ACHN (cell line): ENCODE measurements at regions not wholly inside any gene's neighbourhood (a gene's known extent, or its start where the extent isn't known, plus 50 kb on each side); places are given as distances from the start of the nearest gene placed in this dataset.
"Not testable (repeated sequence)": the region's sequence is repeated elsewhere in the genome, so short reads cannot be mapped to it uniquely, and the experiment has no call there.

Experiments
- DNase-seq: peaks from one replicate; pipeline ENCODE4 v3.0.0-alpha.2; 2015
- in situ Hi-C: cut with HindIII; loops from 2 replicates; pipeline ENCODE4 v1.10.0; 2017; ENCODE audit warnings: low sequenced_read_pairs, low pct_ligation_motif_present, low pct_unique_long_range_greater_than_20kb

GRCh38 chr15:62503451-62503850 lies 338.4 kb upstream of the C2CD4B start:
- DNase-seq = no peak
- in situ Hi-C loops = no loop called here

DNA sequence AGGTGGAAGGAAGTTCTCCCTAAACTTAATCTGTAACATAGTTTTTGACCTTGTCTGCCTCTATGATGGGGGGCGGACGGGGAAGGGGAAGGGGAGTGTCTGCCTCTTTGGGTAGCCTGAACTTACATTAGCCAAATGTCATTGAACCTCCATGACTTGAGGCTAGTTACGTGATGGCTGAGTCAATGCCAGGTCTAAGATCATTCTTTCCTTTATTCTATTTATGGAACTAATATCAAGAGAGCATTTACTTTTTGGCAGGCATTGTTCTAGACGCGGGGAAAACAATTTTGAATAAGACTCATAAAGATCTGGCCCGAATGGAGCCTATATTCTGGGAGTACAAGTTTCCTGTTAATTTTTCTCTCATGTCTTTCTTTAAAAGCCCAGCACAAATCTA lies 340.7 kb upstream of the C2CD4B start:
- DNase-seq = no peak
- in situ Hi-C loops = no loop called here

- DNase-seq = no peak
- in situ Hi-C loops = no loop called here
Observed at GRCh38 chr15:62506217-62506805, 341.2 kb upstream of the C2CD4B start.

- in situ Hi-C loops = no loop called here
Observed at GRCh38 chr15:62509395-62509958, 344.4 kb upstream of the C2CD4B start.

DNA sequence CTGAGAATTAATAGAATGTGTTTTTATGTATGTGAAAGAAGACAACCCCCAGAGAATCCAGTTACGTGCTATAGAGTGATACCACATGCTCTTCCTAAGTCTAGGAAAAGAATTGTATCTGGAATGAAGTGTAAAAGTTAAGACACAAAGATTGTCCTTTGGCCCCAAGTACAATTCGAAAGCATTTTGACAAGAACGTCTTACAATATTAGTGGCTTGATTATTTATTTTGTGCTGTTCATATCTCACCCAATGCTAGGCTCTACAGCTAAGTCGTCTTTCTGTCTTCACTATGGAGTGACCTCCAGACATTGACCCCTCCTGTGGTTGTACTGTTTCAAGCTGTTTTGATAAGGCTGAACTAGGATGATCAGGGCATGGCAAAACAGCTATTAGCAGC lies 345.7 kb upstream of the C2CD4B start:
- in situ Hi-C loops = no loop called here
- no peak for DNase-seq

More at GRCh38 chr15:62509395-62509958, 344.4 kb upstream of the C2CD4B start:
- DNase-seq = no peak

GRCh38 chr15:62512904-62513303 lies 347.8 kb upstream of the C2CD4B start:
- in situ Hi-C loops = no loop called here
- no peak for DNase-seq

DNA sequence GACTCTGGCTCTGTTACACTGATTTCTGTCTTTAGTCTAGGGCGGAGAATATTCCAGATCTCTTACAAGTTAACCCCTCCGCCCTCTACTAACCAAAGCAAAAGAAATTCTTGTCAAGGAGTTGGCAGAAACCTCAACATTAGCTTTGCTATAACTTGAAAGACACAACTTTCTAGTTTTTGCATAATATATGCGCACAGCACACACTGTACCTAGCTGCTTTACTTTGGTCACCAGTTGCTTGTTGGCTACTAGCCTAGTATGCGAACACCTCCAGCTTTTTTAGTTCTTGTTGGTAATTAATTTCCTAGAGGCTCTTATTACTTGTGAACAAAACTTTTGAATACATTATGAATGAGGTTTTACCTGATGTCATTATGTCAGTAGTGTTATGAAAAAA lies 348.8 kb upstream of the C2CD4B start:
- DNase-seq = no peak
- in situ Hi-C loops = no loop called here

GRCh38 chr15:62515696-62516395 lies 350.8 kb upstream of the C2CD4B start:
- no peak for DNase-seq
- in situ Hi-C loops = no loop called here

- in situ Hi-C loops = no loop called here
Observed at GRCh38 chr15:62517541-62517940, 352.5 kb upstream of the C2CD4B start.

GRCh38 chr15:62518666-62519065 lies 353.6 kb upstream of the C2CD4B start:
- DNase-seq, in situ Hi-C loops: not testable (repeated sequence)

More at GRCh38 chr15:62517541-62517940, 352.5 kb upstream of the C2CD4B start:
- no peak for DNase-seq

- in situ Hi-C loops = no loop called here
- no peak for DNase-seq
Observed at GRCh38 chr15:62519900-62520299, 354.8 kb upstream of the C2CD4B start.

DNA sequence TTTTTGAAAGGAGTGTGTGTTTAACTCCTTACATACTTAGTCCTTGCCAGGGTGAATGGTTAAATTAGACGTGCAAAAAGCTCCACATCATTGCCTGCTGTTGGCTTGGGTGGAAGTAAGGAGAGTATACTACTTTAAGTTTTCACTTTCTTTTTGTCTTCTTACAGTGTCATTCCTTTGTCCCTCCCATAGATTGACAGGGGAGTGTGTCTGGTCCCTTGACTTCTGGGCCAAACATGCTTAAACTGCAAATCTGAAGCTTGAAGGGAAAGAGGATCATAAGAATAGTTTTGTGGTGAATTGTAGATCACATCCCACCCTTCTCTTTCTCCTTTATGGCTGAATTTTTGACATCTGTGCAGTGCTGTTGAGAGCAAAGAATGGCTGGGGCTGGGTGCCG lies 355.8 kb upstream of the C2CD4B start:
- DNase-seq = no peak
- in situ Hi-C loops = no loop called here

GRCh38 chr15:62521396-62521795 lies 356.3 kb upstream of the C2CD4B start:
- in situ Hi-C loops = no loop called here
- no peak for DNase-seq

DNA sequence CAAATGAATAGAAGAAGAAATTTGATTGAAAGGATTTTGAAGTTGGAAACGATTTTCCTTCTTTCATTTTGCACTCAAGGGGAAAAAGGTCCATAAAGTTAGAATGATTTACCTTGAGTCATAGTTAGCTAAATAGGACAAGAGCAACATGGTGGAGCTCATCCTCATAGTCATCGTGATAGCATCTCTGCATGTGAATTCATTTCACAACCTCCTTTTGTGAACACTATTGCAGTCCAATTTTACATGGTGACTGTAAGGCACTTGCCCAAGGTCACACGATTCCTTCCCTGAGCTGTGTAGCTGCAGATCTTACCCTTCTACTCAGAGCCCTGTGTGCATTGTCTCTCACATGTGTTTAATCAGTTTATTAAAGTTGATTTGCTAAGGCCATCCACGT lies 359.8 kb upstream of the C2CD4B start:
- in situ Hi-C loops = no loop called here
- no peak for DNase-seq

DNA sequence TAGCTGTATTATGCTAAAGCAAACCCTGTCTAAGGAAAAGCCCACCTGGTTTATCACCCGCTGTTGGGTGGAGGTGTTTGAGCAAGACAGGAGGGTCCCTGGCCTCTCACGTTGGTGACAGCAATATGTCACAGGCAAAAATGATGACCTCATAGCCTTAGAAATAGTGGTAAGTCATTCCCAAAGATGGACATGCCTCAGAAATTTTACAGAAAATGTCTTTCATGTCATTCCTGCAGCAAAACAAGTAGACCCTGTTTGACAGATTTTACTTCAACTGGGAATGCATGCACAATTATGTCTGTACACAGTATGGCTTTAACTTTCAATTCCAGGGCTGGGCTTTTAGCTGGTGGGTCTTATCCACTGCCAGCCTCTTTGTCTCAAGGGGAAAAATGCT lies 362.3 kb upstream of the C2CD4B start:
- in situ Hi-C loops = no loop called here
- no peak for DNase-seq

GRCh38 chr15:62528505-62528904 lies 363.4 kb upstream of the C2CD4B start:
- in situ Hi-C loops = no loop called here
- no peak for DNase-seq

- in situ Hi-C loops = no loop called here
- DNase-seq = no peak
Observed at GRCh38 chr15:62532367-62532766, 367.3 kb upstream of the C2CD4B start.

DNA sequence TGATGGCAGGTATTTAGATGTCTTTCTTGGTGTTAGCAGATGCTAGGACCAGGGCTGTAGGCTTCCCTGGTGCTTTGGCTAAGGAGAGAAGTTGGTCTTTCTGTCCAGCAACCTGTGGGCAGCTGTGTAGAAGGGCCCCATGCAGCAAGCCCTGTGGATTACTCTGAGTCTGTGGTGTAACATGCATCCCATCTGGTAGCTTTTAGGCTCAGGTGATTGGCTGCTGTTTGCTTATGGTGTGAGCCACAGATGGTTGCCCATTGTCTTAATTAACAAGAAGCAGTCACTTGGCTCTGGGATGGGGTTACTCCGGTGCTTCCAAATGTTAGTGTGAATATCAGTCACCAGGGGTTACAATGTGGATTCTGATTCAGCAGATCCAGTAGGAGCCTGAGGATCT lies 368.6 kb upstream of the C2CD4B start:
- no peak for DNase-seq
- in situ Hi-C loops = no loop called here

DNA sequence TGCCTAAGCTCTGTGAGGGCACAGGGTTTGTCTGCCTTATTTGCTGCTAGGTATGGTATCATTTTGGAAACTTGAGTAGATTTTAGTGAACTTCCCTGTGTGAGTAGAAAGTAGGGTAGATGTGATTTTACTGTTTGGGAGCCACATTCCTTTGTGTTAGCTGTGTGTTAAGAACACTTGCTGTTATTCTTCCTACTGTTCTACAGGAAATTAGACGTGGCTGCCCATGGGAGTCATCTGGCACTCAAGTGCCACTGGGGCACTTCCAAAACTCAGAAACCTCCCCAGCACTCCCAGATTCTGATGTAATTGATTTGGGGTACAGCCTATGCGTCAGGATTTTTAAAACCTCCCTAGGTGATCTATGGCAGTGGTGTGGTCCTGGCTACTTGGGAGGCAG lies 369.9 kb upstream of the C2CD4B start:
- no peak for DNase-seq
- in situ Hi-C loops = no loop called here

- DNase-seq = no peak
- in situ Hi-C loops = no loop called here
Observed at GRCh38 chr15:62539236-62539635, 374.2 kb upstream of the C2CD4B start.
